Heart left ventricle (tissue), 16 donors: ENCODE measurements at regions not wholly inside any gene's neighbourhood (a gene's known extent, or its start where the extent isn't known, plus 50 kb on each side); places are given as distances from the start of the nearest gene placed in this dataset.

ENCODE experiments used
- ATAC-seq, 4 donors: fragments of 200-7000 bp; cut with Tn5 transposase; one replicate each; pipeline ENCODE4 v1.9.1; 2020 to 2022; ENCODE audit warnings: moderate library complexity in 4 of 4, mild to moderate bottlenecking in 3 of 4, moderate number of reproducible peaks in 1 of 4
- DNase-seq, 5 donors: peaks; one replicate each; pipeline ENCODE4 v3.0.0-alpha.2; 2020
- H3K27ac ChIP-seq, 12 donors: fragments of 200-600 bp; sonication (generic) in 4 of 12; one replicate each; pipeline versions ENCODE4 v1.5.0 to v1.8.0; 2016 to 2022; ENCODE audit warnings: mild to moderate bottlenecking in 2 of 12
- H3K27me3 ChIP-seq, 9 donors: fragments of 200-600 bp; sonication (generic) in 2 of 9; one replicate each; pipeline versions ENCODE4 v1.5.1 to v1.8.0; 2016 to 2022; ENCODE audit warnings: mild to moderate bottlenecking in 3 of 9
- H3K36me3 ChIP-seq, 9 donors: fragments of 200-600 bp; sonication (generic) in 2 of 9; one replicate each; pipeline versions ENCODE4 v1.5.0 to v1.8.0; 2018 to 2022; ENCODE audit warnings: mild to moderate bottlenecking in 2 of 9
- H3K4me1 ChIP-seq, 12 donors: fragments of 200-600 bp; sonication (generic) in 4 of 12; one replicate each; pipeline versions ENCODE4 v1.5.0 to v1.8.0; 2016 to 2022; ENCODE audit warnings: mild to moderate bottlenecking in 3 of 12
- H3K4me3 ChIP-seq, 12 donors: fragments of 200-600 bp; sonication (generic) in 4 of 12; one replicate each; pipeline versions ENCODE4 v1.5.0 to v1.8.0; 2017 to 2022; ENCODE audit warnings: mild to moderate bottlenecking in 9 of 12, moderate library complexity in 4 of 12
- H3K9me3 ChIP-seq, 12 donors: fragments of 200-600 bp; sonication (generic) in 4 of 12; one replicate each; pipeline versions ENCODE4 v1.5.0 to v1.8.0; 2016 to 2022; ENCODE audit warnings: mild to moderate bottlenecking in 1 of 12
- POLR2A ChIP-seq, 2 donors: fragments of 450-650 bp; IDR thresholded peaks; one replicate each; pipeline ENCODE4 v1.6.1; 2017; ENCODE audit warnings: antibody characterized with exemption in 2 of 2, mild to moderate bottlenecking in 2 of 2, moderate library complexity in 2 of 2
- WGBS, 4 donors: extraction: QIAGEN DNeasy Blood & Tissue Kit in 2 of 4; methylation state at CpG; one replicate each; pipeline versions ENCODE4 v1.1.5 to v1.1.7; 2013 to 2018; 5-methylcytosine and 5-hydroxymethylcytosine counted together
- intact Hi-C, 10 donors: fragments of 100-400 bp; cut with DNase I; formaldehyde crosslinking; loops; one replicate each; pipeline versions ENCODE4 v1.11.1 to v1.14.2; 2022
- TF ChIP-seq, protein P1 (sequence below), 12 donors: fragments of 200-600 bp; sonication (generic) in 4 of 12; IDR thresholded peaks; one replicate each; pipeline versions ENCODE4 v1.5.0 to v1.8.0; 2018 to 2022; ENCODE audit warnings: antibody characterized with exemption in 12 of 12, mild to moderate bottlenecking in 5 of 12
- donor health status: ischemic (EF 13 %, LVEDD 7.1; RV severe dilation, severe dysfunction).
- donor health status: healthy with polysubstance abuse.
- donor health status: DM: no; HTN: yes; CAD: no.
- donor health status: DM: no; HTN: no; CAD: no.
- donor health status: ischemic (EF 25% LVEDD 6.9; RV normal size, moderate dysfunction).
- donor health status: ischemic (EF 25% LVEDD 5.7; RV mildly dilated, moderate dysfunction).
- donor health status: healthy.
- donor health status: DM: yes; HTN: yes; CAD: no.
- donor health status: ischemic (EF 35%, LVEDD 5.7; RV mildly dilated, moderate dysfunction).
- donor health status: nonischemic (EF 11% LVEDD 7.7; RV severe dilation, severe dysfunction).
- donor health status: DM: yes; HTN: yes; CAD: no.
- donor health status: PGD.
- donor health status: ischemic (EF 29% LVEDD 5.4; RV normal size, mild dysfunction).
- donor health status: nonischemic (EF 23%, LVEDD 6.1; RV moderate dilation, normal function).

DNA sequence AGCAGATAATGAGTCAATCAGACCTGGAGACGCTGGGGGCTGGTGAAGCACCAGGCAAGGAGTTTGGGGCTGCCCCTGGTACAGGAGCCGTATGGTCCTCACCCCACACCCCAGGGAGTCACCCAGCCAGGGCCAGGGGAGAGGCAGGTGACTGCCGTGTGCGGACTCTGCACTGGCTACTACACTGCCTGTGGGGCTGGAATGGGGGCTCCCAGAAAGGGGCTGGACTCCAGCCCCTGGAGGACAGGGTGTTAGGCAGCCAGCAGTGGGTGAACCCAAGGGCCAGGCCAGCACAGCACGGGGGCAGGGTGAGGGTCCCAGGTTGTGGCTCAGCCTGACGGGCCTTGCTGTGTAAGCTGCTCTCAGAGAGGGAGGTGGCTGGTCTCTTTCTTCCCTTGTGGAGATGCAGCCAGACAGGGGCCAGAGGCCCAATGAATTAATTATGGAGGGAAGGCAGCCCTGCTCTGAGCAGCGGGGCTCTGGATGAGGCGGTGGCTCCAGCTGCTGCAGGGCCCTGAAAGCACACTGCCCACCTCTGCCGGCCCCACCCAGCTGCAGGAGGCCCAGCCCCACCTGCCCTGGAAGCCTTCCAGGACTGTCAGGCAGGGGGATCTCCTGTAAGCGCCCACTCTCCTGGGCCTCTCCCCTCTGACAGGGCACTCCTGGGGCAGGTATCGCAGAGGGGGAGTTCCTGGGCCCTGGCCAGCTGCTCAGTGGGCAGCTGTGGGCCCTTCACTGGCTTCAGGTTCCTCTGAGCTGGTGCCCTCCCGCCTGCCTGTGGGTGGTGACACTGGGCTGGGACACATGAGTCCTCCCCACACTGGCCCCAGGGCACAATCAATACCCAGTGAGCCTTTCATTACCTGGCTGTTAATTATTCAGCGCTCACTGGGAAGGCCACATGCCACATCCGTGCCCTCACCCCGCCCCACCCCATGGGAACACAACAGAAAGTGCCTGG lies 142.5 kb upstream of the C14orf180 start:
- peaks cover 0 to 13% (median 0%) of the 10 kb centered on the region in 12 donors for H3K9me3 ChIP-seq
- DNase-seq (peak in 1 of 5 donors; percentile 23), ATAC-seq (peak in 1 of 4 donors; percentile 1)
- peak overlapping the region in 9 of 12 donors; percentile 15 to 47 (median 39) for H3K4me3 ChIP-seq
- H3K36me3 ChIP-seq, result no peaks in the 10 kb centered on the region
- peak overlapping the region; percentile 1 to 77 (median 60) for H3K27ac ChIP-seq
- intact Hi-C loops, result no loop called here
- peaks cover 0 to 24% (median 13%) of the 10 kb centered on the region in 12 donors for H3K4me1 ChIP-seq
- no peaks in the 10 kb centered on the region for H3K27me3 ChIP-seq
- TF ChIP-seq POLR2A (IDR thresholded peaks at IDR 0.05), result no peak
- TF ChIP-seq, protein P1, sequence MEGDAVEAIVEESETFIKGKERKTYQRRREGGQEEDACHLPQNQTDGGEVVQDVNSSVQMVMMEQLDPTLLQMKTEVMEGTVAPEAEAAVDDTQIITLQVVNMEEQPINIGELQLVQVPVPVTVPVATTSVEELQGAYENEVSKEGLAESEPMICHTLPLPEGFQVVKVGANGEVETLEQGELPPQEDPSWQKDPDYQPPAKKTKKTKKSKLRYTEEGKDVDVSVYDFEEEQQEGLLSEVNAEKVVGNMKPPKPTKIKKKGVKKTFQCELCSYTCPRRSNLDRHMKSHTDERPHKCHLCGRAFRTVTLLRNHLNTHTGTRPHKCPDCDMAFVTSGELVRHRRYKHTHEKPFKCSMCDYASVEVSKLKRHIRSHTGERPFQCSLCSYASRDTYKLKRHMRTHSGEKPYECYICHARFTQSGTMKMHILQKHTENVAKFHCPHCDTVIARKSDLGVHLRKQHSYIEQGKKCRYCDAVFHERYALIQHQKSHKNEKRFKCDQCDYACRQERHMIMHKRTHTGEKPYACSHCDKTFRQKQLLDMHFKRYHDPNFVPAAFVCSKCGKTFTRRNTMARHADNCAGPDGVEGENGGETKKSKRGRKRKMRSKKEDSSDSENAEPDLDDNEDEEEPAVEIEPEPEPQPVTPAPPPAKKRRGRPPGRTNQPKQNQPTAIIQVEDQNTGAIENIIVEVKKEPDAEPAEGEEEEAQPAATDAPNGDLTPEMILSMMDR (IDR thresholded peaks at IDR 0.05), result no peak
- WGBS, 4 donors, result 84 to 89% (median 86%) methylated on average over 15 of the region's 15 CpGs

DNA sequence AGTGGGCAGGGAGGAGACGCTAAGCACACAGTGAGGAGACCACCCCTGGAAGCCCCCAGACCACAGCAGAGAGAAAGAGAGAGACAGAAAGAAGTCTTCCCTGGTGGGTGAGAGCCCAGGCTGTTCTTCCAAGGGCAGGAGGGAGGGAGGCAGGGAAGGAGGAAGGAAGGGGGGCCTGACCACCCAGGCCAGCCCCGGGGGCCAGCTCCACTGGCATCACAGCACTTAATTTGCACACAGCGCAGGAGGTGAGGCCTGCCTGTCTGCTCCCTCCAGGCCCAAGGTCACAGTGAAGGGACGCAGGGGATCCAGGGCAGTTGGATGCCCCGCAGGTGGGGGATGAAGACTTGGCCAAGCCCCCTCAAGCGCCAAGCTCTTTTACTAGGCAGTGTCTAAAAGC lies 141.9 kb upstream of the C14orf180 start:
- WGBS, 4 donors, result 85 to 90% (median 87%) methylated on average over 6 of the region's 6 CpGs
- intact Hi-C loops, result no loop called here
- Histone ChIP-seq H3K27me3 (no peaks in the 10 kb centered on the region), H3K27ac (no peak overlapping the region), H3K36me3 (no peaks in the 10 kb centered on the region), H3K4me3 (no peak overlapping the region), H3K4me1 (peaks cover 0 to 24% (median 13%) of the 10 kb centered on the region in 12 donors), H3K9me3 (peaks cover 0 to 13% (median 0%) of the 10 kb centered on the region in 12 donors)
- no peak for DNase-seq
- ATAC-seq, result no peak
- no peak for TF ChIP-seq POLR2A (IDR thresholded peaks at IDR 0.05)

- peaks cover 0 to 13% (median 0%) of the 10 kb centered on the region in 12 donors for H3K9me3 ChIP-seq
- intact Hi-C loops, result no loop called here
- H3K27ac ChIP-seq, result no peak overlapping the region
- no peak overlapping the region for H3K4me3 ChIP-seq
- WGBS, 4 donors, result 88 to 93% (median 91%) methylated on average over 16 to 18 of the region's 18 CpGs
- no peak for ATAC-seq
- no peak for TF ChIP-seq POLR2A (IDR thresholded peaks at IDR 0.05)
- TF ChIP-seq, protein P1 (IDR thresholded peaks at IDR 0.05), result no peak
- DNase-seq, result no peak
- no peaks in the 10 kb centered on the region for H3K27me3 ChIP-seq
- H3K4me1 ChIP-seq, result peaks cover 0 to 24% (median 13%) of the 10 kb centered on the region in 12 donors
- no peaks in the 10 kb centered on the region for H3K36me3 ChIP-seq
These were observed 141.2 kb upstream of the C14orf180 start for GRCh38 chr14:104438166-104438887.

DNA sequence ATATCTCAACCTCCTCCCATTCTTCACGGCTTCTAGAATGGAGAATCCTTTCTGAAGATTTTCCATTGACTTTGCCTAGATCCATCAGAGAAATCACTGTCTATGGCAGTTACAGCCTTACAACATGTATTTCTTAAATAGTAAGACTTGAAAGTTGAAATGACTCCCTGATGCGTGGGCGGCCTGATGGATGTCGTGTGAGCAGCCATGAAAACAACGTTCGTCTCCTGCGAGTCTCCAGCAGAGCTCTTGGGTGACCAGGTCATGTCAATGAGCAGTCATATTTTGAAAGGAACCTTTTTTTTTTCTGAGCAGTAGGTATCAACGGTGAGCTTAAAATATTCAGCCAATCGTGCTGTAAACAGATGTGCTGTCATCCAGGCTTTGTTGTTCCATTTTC lies 139.9 kb upstream of the C14orf180 start:
- Histone ChIP-seq H3K27me3 (no peaks in the 10 kb centered on the region), H3K4me3 (no peak overlapping the region), H3K36me3 (no peaks in the 10 kb centered on the region), H3K9me3 (peaks cover 0 to 13% (median 0%) of the 10 kb centered on the region in 12 donors), H3K27ac (no peak overlapping the region), H3K4me1 (peaks cover 0 to 24% (median 13%) of the 10 kb centered on the region in 12 donors)
- ATAC-seq (no peak), DNase-seq (no peak)
- intact Hi-C loops, result no loop called here
- 75 to 83% (median 78%) methylated on average over 9 of the region's 9 CpGs for WGBS, 4 donors
- TF ChIP-seq POLR2A (IDR thresholded peaks at IDR 0.05), result no peak
- TF ChIP-seq, protein P1 (IDR thresholded peaks at IDR 0.05), result no peak
